Stimulated activated naive CD8-positive, alpha-beta T cell treated with anti-CD3 and anti-CD28 coated beads, Interleukin-15, Interleukin-2, amounts not matched to agents 100 ng/mL and 50 ng/mL, for 24 hours (primary cell): ENCODE measurements at regions not wholly inside any gene's neighbourhood (a gene's known extent, or its start where the extent isn't known, plus 50 kb on each side); places are given as distances from the start of the nearest gene placed in this dataset.

Source experiments
- H3K27ac Mint-ChIP-seq: one replicate; pipeline ENCODE4 v1.8.0; 2021; ENCODE audit warnings: mild to moderate bottlenecking, mixed read lengths
- H3K27me3 Mint-ChIP-seq: one replicate; pipeline ENCODE4 v1.8.0; 2021; ENCODE audit warnings: mixed read lengths
- H3K36me3 Mint-ChIP-seq: one replicate; pipeline ENCODE4 v1.8.0; 2021; ENCODE audit warnings: low read depth, mixed read lengths
- H3K4me1 Mint-ChIP-seq: one replicate; pipeline ENCODE4 v1.8.0; 2021; ENCODE audit warnings: low read depth, mixed read lengths
- H3K4me3 Mint-ChIP-seq: one replicate; pipeline ENCODE4 v1.8.0; 2021; ENCODE audit warnings: mild to moderate bottlenecking, mixed read lengths
- H3K9me3 Mint-ChIP-seq: one replicate; pipeline ENCODE4 v1.8.0; 2021; ENCODE audit warnings: mixed read lengths

GRCh38 chr13:40452741-40453334 is 213.6 kb downstream of the FOXO1 start:
- H3K4me3 Mint-ChIP-seq, result no peak overlapping the region
- no peak overlapping the region for H3K27ac Mint-ChIP-seq
- H3K27me3 Mint-ChIP-seq, result no peaks in the 10 kb centered on the region
- peaks cover 17% of the 10 kb centered on the region for H3K4me1 Mint-ChIP-seq
- no peaks in the 10 kb centered on the region for H3K36me3 Mint-ChIP-seq
- peaks cover 5% of the 10 kb centered on the region for H3K9me3 Mint-ChIP-seq

- peaks cover 5% of the 10 kb centered on the region for H3K9me3 Mint-ChIP-seq
- no peaks in the 10 kb centered on the region for H3K27me3 Mint-ChIP-seq
- no peak overlapping the region for H3K4me3 Mint-ChIP-seq
- no peak overlapping the region for H3K27ac Mint-ChIP-seq
- H3K4me1 Mint-ChIP-seq, result peaks cover 17% of the 10 kb centered on the region
- H3K36me3 Mint-ChIP-seq, result no peaks in the 10 kb centered on the region
Measured at GRCh38 chr13:40453351-40454021, 213.0 kb downstream of the FOXO1 start.

GRCh38 chr13:40456397-40456953 is 210.0 kb downstream of the FOXO1 start:
- Mint-ChIP-seq H3K9me3 (no peaks in the 10 kb centered on the region), H3K4me3 (no peak overlapping the region), H3K27ac (no peak overlapping the region), H3K36me3 (no peaks in the 10 kb centered on the region), H3K4me1 (peaks cover 13% of the 10 kb centered on the region), H3K27me3 (no peaks in the 10 kb centered on the region)

GRCh38 chr13:40456979-40457553 is 209.4 kb downstream of the FOXO1 start:
- H3K36me3 Mint-ChIP-seq, result no peaks in the 10 kb centered on the region

GRCh38 chr13:40457929-40458719 is 208.3 kb downstream of the FOXO1 start:
- peaks cover 5% of the 10 kb centered on the region for H3K4me1 Mint-ChIP-seq
- H3K36me3 Mint-ChIP-seq, result no peaks in the 10 kb centered on the region
- H3K9me3 Mint-ChIP-seq, result no peaks in the 10 kb centered on the region
- H3K27ac Mint-ChIP-seq, result no peak overlapping the region
- H3K4me3 Mint-ChIP-seq, result no peak overlapping the region
- H3K27me3 Mint-ChIP-seq, result no peaks in the 10 kb centered on the region

More at GRCh38 chr13:40456979-40457553, 209.4 kb downstream of the FOXO1 start:
- Mint-ChIP-seq H3K4me1 (peaks cover 13% of the 10 kb centered on the region), H3K9me3 (no peaks in the 10 kb centered on the region), H3K4me3 (no peak overlapping the region), H3K27ac (no peak overlapping the region), H3K27me3 (no peaks in the 10 kb centered on the region)

- peaks cover under 1% of the 10 kb centered on the region for H3K4me1 Mint-ChIP-seq
- no peaks in the 10 kb centered on the region for H3K27me3 Mint-ChIP-seq
- H3K9me3 Mint-ChIP-seq, result no peaks in the 10 kb centered on the region
- H3K36me3 Mint-ChIP-seq, result no peaks in the 10 kb centered on the region
- no peak overlapping the region for H3K27ac Mint-ChIP-seq
- no peak overlapping the region for H3K4me3 Mint-ChIP-seq
Measured at GRCh38 chr13:40458720-40458990, 207.8 kb downstream of the FOXO1 start.

GRCh38 chr13:40460116-40460515 is 206.3 kb downstream of the FOXO1 start:
- Mint-ChIP-seq H3K36me3 (no peaks in the 10 kb centered on the region), H3K4me3 (no peak overlapping the region), H3K9me3 (no peaks in the 10 kb centered on the region), H3K4me1 (no peaks in the 10 kb centered on the region), H3K27me3 (no peaks in the 10 kb centered on the region), H3K27ac (no peak overlapping the region)

- H3K27me3 Mint-ChIP-seq, result no peaks in the 10 kb centered on the region
- H3K27ac Mint-ChIP-seq, result no peak overlapping the region
- H3K36me3 Mint-ChIP-seq, result no peaks in the 10 kb centered on the region
- H3K4me3 Mint-ChIP-seq, result no peak overlapping the region
- H3K9me3 Mint-ChIP-seq, result no peaks in the 10 kb centered on the region
- H3K4me1 Mint-ChIP-seq, result no peaks in the 10 kb centered on the region
Measured at GRCh38 chr13:40464337-40465014, 202.0 kb downstream of the FOXO1 start.

- no peaks in the 10 kb centered on the region for H3K27me3 Mint-ChIP-seq
- no peaks in the 10 kb centered on the region for H3K9me3 Mint-ChIP-seq
- H3K36me3 Mint-ChIP-seq, result no peaks in the 10 kb centered on the region
- no peak overlapping the region for H3K27ac Mint-ChIP-seq
- H3K4me3 Mint-ChIP-seq, result no peak overlapping the region
- no peaks in the 10 kb centered on the region for H3K4me1 Mint-ChIP-seq
Measured at GRCh38 chr13:40465015-40465390, 201.4 kb downstream of the FOXO1 start.

GRCh38 chr13:40466272-40466671 is 200.2 kb downstream of the FOXO1 start:
- Mint-ChIP-seq H3K36me3 (no peaks in the 10 kb centered on the region), H3K9me3 (peaks cover 1% of the 10 kb centered on the region), H3K27me3 (no peaks in the 10 kb centered on the region), H3K4me1 (no peaks in the 10 kb centered on the region), H3K4me3 (no peak overlapping the region), H3K27ac (no peak overlapping the region)

- H3K27ac Mint-ChIP-seq, result no peak overlapping the region
Measured at GRCh38 chr13:40468227-40468838, 198.1 kb downstream of the FOXO1 start.

GRCh38 chr13:40469581-40470310 is 196.7 kb downstream of the FOXO1 start:
- H3K36me3 Mint-ChIP-seq, result no peaks in the 10 kb centered on the region
- no peak overlapping the region for H3K4me3 Mint-ChIP-seq
- H3K9me3 Mint-ChIP-seq, result peaks cover 3% of the 10 kb centered on the region
- no peak overlapping the region for H3K27ac Mint-ChIP-seq
- H3K4me1 Mint-ChIP-seq, result peaks cover 17% of the 10 kb centered on the region
- no peaks in the 10 kb centered on the region for H3K27me3 Mint-ChIP-seq

More at GRCh38 chr13:40468227-40468838, 198.1 kb downstream of the FOXO1 start:
- no peak overlapping the region for H3K4me3 Mint-ChIP-seq
- H3K9me3 Mint-ChIP-seq, result peaks cover 3% of the 10 kb centered on the region
- peaks cover 16% of the 10 kb centered on the region for H3K4me1 Mint-ChIP-seq
- H3K27me3 Mint-ChIP-seq, result no peaks in the 10 kb centered on the region
- no peaks in the 10 kb centered on the region for H3K36me3 Mint-ChIP-seq

GRCh38 chr13:40470660-40471059 is 195.8 kb downstream of the FOXO1 start:
- H3K4me1 Mint-ChIP-seq, result peaks cover 17% of the 10 kb centered on the region
- H3K36me3 Mint-ChIP-seq, result no peaks in the 10 kb centered on the region
- no peaks in the 10 kb centered on the region for H3K27me3 Mint-ChIP-seq
- no peak overlapping the region for H3K4me3 Mint-ChIP-seq
- H3K27ac Mint-ChIP-seq, result no peak overlapping the region
- peaks cover 6% of the 10 kb centered on the region for H3K9me3 Mint-ChIP-seq

GRCh38 chr13:40471076-40471475 is 195.4 kb downstream of the FOXO1 start:
- Mint-ChIP-seq H3K4me3 (no peak overlapping the region), H3K4me1 (peaks cover 17% of the 10 kb centered on the region), H3K27ac (no peak overlapping the region)

More at GRCh38 chr13:40471076-40471475, 195.4 kb downstream of the FOXO1 start:
- H3K27me3 Mint-ChIP-seq, result no peaks in the 10 kb centered on the region
- no peaks in the 10 kb centered on the region for H3K36me3 Mint-ChIP-seq
- H3K9me3 Mint-ChIP-seq, result peaks cover 6% of the 10 kb centered on the region
